ENCODE measurements at regions not wholly inside any gene's neighbourhood (a gene's known extent, or its start where the extent isn't known, plus 50 kb on each side); places are given as distances from the start of the nearest gene placed in this dataset.

- no peak for TF ChIP-seq CTCF (IDR thresholded peaks at IDR 0.05)
- no peak for TF ChIP-seq POLR2A (IDR thresholded peaks at IDR 0.05)
Observed at GRCh38 chr22:48015701-48016100, 1253.3 kb downstream of the TBC1D22A start.
